MCF 10A (cell line): ENCODE measurements at regions not wholly inside any gene's neighbourhood (a gene's known extent, or its start where the extent isn't known, plus 50 kb on each side); places are given as distances from the start of the nearest gene placed in this dataset.

ENCODE experiments used
- BruUV-seq: library from RNA; stranded (reverse); fragments of 400-500 nt; replicated peaks from 2 replicates; lab custom pipeline; 2021; lab: Mats Ljungman, UMichigan
- CTCF ChIA-PET: fragments of 300-600 bp; sonication (Branson Sonifier 250); formaldehyde crosslinking; extraction: SDS; loops from one replicate; lab custom pipeline; 2021; ENCODE audit warnings: antibody characterized with exemption, inconsistent platforms; lab: Yijun Ruan, JAX
- POLR2A ChIA-PET: fragments of 300-600, 350-650 bp; sonication (Branson Sonifier 250); formaldehyde crosslinking; extraction: SDS; loops from one replicate; lab custom pipeline; 2020; ENCODE audit warnings: antibody characterized with exemption, inconsistent platforms; lab: Yijun Ruan, JAX
- DNase-seq: peaks from one replicate; pipeline ENCODE4 v3.0.0-alpha.2; 2018; ENCODE audit not compliant: unreplicated experiment
- H3K27ac Mint-ChIP-seq: one replicate; pipeline ENCODE4 v1.8.0; 2022; ENCODE audit warnings: mild to moderate bottlenecking, low read depth, mixed read lengths; ENCODE audit not compliant: unreplicated experiment
- H3K27me3 Mint-ChIP-seq: one replicate; pipeline ENCODE4 v1.8.0; 2022; ENCODE audit warnings: mixed read lengths; ENCODE audit not compliant: insufficient read depth, unreplicated experiment
- H3K36me3 Mint-ChIP-seq: one replicate; pipeline ENCODE4 v1.8.0; 2022; ENCODE audit warnings: mild to moderate bottlenecking, moderate library complexity, mixed read lengths; ENCODE audit not compliant: insufficient read depth, unreplicated experiment
- H3K4me1 Mint-ChIP-seq: one replicate; pipeline ENCODE4 v1.8.0; 2022; ENCODE audit warnings: mixed read lengths; ENCODE audit not compliant: insufficient read depth, unreplicated experiment
- H3K4me3 Mint-ChIP-seq: one replicate; pipeline ENCODE4 v1.8.0; 2022; ENCODE audit warnings: mild to moderate bottlenecking, moderate library complexity, mixed read lengths; ENCODE audit not compliant: unreplicated experiment
- H3K9me3 Mint-ChIP-seq: one replicate; pipeline ENCODE4 v1.8.0; 2022; ENCODE audit warnings: mixed read lengths; ENCODE audit not compliant: unreplicated experiment
- CTCF ChIP-seq: fragments of 200-600 bp; IDR thresholded peaks from one replicate; pipeline ENCODE4 v1.8.0; 2022; ENCODE audit warnings: antibody characterized with exemption, mild to moderate bottlenecking; ENCODE audit not compliant: unreplicated experiment
- intact Hi-C: fragments of 100-400 bp; cut with micrococcal nuclease; formaldehyde crosslinking; loops from 2 replicates; pipeline ENCODE4 v1.14.1; 2022

- Mint-ChIP-seq H3K4me3 (no peak overlapping the region), H3K27me3 (no peaks in the 10 kb centered on the region), H3K4me1 (no peaks in the 10 kb centered on the region), H3K9me3 (peaks cover 33% of the 10 kb centered on the region), H3K27ac (no peak overlapping the region), H3K36me3 (no peaks in the 10 kb centered on the region)
- intact Hi-C loops: no loop called here
- no peak for TF ChIP-seq CTCF
- no peak for DNase-seq
- CTCF ChIA-PET: no interaction called here
- no TSS peak for BruUV-seq
- POLR2A ChIA-PET: no interaction called here
Observed at GRCh38 chr7:67451306-67451705, 454.7 kb downstream of the TYW1 start.

- no peaks in the 10 kb centered on the region for H3K36me3 Mint-ChIP-seq
- no peak overlapping the region for H3K4me3 Mint-ChIP-seq
- BruUV-seq: no TSS peak
- no peak for TF ChIP-seq CTCF
- H3K27ac Mint-ChIP-seq: no peak overlapping the region
- POLR2A ChIA-PET: no interaction called here
- H3K4me1 Mint-ChIP-seq: no peaks in the 10 kb centered on the region
- H3K9me3 Mint-ChIP-seq: peaks cover 33% of the 10 kb centered on the region
- CTCF ChIA-PET: no interaction called here
- intact Hi-C loops: no loop called here
- no peak for DNase-seq
- H3K27me3 Mint-ChIP-seq: no peaks in the 10 kb centered on the region
Observed at GRCh38 chr7:67452516-67453026, 455.9 kb downstream of the TYW1 start.

GRCh38 chr7:67453580-67454380, 457.1 kb downstream of the TYW1 start:
- CTCF ChIA-PET: interaction anchor here (0.8 kb wide), 1 partner anchor 1454 kb away, joined by 3 read pairs; no protein-coding TSS in a partner anchor
- no TSS peak for BruUV-seq

More at GRCh38 chr7:67453580-67454380, 457.1 kb downstream of the TYW1 start:
- peaks cover 33% of the 10 kb centered on the region for H3K9me3 Mint-ChIP-seq
- H3K27ac Mint-ChIP-seq: no peak overlapping the region
- no peak for DNase-seq
- POLR2A ChIA-PET: no interaction called here
- intact Hi-C loops: no loop called here
- TF ChIP-seq CTCF: no peak
- no peaks in the 10 kb centered on the region for H3K36me3 Mint-ChIP-seq
- no peak overlapping the region for H3K4me3 Mint-ChIP-seq
- H3K27me3 Mint-ChIP-seq: no peaks in the 10 kb centered on the region
- H3K4me1 Mint-ChIP-seq: no peaks in the 10 kb centered on the region
